HG03095 (cell line): ENCODE measurements at regions not wholly inside any gene's neighbourhood (a gene's known extent, or its start where the extent isn't known, plus 50 kb on each side); places are given as distances from the start of the nearest gene placed in this dataset.
"Not testable (repeated sequence)": the region's sequence is repeated elsewhere in the genome, so short reads cannot be mapped to it uniquely, and the experiment has no call there.

ENCODE experiments used
- ATAC-seq: cut with Tn5 transposase; IDR thresholded peaks from one replicate; pipeline ENCODE4 v1.9.1; 2021; ENCODE audit warnings: moderate library complexity; ENCODE audit not compliant: unreplicated experiment

DNA sequence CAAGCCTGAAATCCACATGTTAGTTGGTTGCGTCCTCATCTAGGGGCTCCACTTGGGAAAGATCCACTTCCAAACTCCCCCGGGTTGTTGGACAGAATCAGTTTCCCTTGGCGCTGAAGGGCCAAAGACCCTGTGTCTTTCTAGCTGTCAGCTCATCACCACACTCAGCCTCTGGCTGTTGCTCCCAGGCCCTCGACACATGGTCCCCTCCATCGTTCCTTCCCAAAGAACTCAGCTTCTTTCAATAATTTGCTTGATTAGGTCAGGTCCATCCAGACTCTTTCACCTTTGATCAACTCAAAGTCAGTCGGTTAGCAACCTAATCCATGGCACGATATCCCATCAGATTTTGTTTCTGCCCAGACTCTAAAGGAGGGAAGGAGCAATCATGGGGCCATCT, 254.8 kb upstream of the SULF2 start:
- no peak for ATAC-seq

DNA sequence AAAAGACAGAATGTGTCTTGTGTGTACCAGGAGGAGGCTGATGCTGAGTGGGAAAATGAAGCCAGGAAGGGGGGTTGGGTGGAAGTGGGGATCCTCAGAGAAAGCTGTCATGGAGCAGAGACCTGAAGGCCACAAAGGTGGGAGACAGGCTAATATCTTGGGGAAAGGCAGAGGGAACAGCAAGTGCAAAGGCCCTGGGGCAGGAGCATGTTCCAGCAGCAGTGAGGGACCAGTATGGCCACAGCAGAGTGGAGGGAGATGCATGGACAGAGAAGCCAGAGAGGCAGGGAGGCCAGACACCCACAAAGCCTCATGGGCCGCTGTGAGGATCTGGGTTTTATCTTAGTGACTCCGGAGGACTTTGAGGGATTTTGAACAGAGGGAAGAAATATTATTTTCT, 254.2 kb upstream of the SULF2 start:
- no peak for ATAC-seq

DNA sequence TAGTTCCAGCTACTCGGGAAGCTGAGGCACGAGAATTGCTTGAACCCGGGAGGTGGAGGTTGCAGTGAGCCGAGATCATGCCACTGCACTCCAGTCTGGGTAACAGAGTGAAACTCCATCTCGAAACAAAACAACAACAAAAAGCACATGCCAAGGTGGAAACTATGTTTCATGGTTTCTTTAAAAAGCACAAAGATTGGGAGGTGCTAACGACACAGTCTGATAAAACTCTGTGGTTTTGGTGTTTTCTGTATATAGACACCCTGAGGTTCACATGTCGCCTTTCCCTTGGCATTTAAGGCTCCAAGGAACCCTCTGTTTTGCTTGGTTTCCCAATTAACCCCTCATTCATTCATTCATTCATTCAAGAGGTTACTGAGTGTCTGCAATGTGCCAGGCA, 253.4 kb upstream of the SULF2 start:
- ATAC-seq: no peak

DNA sequence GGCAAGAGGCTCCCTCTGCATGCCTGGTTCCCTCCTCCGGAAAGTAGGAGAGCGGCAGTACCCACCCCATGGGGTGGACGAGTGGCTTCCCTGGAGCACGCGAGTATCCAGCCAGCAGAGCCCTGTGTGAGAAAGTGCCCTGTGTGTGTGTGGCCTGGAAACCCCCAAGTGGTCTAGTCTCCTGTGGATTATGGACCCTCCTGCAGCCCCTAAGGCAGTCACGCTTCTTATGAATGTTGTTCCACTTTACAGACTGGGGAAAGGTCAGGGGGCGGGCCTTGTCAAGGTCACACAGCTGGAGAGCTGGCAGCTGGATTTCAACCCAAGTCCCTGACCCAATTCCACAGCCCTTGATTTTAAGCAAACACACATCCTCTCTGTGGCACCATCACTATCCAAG, 252.5 kb upstream of the SULF2 start:
- ATAC-seq: not testable (repeated sequence)

DNA sequence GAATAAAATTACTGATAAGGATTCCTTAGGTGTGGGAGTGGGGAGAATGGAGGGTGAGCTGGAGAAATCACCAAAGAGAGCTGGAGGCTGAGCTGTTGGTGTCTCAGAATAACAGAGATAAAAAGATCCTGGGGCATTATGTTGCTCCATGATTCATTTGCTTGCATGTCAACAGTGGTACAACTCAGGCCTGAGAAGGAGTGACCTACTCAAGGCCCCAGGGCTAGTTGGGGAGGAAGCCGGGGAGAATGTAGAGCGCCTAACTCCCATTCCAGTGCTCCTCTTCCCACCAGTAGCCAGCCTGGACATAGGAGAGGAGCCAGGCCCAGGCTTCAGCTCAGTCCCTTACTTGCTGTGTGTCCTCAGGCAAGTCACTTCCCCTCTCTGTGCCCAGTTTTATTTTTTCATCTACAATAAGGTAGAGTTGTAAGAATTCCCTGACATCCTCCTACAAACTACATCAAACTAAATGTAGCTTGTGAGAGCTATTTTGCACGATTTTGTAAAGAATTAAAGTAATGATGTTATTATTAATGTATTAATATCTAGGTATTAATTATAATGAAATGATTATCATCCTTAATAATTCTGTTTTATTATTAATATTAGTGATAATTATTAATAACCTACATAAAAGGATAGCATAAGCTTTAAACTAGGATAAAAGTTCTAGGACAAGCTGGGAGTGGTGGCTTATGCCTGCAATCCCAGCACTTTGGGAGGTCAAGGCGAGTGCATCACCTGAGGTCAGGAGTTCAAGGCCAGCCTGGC, 250.9 kb upstream of the SULF2 start:
- no peak for ATAC-seq

DNA sequence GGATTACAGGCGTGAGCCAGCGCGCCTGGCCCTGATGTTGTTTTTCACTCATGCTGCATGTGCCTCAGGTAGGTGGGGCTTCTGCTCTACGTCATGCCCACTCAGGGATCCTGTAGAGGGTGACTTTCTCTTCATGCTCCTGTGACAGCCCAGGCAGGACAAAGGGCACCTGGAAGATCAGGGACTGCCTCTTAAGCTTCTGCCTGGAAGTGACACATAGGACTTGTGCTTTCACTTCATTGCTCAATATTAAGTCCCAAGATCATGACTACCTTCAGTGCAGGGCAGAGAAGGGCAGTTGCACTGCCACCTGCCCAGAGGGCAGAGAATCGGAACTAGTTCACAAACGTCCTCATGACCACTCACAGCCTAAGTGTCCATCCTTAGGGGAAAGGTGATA, 249.5 kb upstream of the SULF2 start:
- ATAC-seq: no peak

DNA sequence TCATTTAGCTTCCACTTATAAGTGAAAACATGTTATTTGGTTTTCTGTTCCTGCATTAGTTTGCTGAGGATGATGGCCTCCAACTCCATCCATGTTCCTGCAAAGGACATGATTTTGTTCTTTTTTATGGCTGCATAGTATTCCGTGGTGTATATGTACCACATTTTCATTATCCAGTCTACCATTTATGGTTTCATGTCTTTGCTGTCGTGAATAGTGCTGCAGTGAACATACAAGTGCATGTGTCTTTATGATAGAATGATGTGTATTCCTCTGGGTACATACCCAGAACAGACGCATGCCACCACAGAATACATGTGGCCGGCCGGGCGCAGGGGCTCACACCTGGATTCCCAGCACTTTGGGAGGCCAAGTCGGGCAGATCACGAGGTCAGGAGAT, 247.7 kb upstream of the SULF2 start:
- ATAC-seq: not testable (repeated sequence)

DNA sequence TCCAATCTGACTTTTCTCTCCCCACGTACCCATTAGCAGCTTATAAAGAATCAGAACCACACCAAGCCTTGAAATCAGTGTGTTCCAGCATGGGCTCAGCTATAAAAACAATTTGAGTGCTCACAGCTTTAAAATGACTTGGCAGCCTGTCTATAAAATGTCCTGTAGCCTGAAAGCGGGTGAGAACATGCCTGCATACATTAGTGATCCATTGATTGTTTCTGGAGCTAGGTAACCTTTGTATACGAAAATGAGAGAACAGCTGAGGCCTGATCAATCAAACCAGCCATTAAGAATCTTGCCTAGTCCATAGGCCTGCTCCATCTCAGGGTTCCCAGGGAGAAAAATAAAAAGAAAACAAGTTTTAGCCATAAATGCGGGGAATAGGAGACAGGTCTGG, 245.8 kb upstream of the SULF2 start:
- no peak for ATAC-seq

DNA sequence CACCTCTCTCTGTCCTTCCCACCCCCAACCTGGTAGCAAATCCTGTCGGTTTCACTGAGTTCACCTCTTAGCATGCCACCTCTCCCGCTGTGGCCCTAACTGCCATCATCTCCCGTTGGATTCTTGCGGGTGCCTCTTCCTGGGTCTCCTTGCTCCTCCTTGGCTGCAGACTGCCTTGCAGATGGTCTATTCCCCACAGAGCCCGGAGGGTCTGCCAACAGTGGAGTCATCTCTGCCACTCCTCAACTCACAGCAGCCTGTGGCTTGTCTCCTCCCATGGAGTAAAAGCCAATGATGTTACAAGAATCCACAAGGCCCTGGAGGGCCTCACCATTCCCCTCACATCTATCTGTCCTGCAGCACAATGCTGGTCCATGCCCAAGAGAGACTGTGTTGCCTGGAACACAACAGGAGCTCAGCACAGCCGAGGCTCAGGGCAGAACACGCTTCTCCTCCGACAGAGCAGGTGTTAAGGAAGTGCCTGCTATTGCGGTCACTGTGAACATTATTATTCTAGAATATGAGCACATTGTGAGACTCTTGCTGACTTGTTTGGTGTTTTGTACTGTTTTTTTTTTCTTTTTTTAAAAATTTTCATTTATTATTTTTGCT, 241.8 kb upstream of the SULF2 start:
- no peak for ATAC-seq

DNA sequence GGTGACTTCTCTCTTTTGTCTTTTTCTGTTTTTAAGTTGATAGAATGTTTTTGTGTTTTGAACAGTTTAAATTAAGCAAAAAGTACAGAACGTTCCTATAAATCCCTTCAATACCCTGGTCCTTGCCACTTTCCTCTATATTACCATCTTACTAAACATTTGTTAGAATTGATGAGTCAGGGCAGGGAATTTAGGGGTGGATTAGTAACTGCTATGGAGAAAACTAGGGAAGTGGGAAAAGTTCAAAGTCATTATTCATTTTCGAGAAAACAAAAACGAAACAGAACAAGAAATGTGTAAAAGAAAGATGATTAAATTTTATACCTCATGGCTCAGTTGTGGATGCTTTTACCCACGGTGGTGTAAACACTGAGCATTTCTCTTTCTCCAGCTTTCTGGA, 240.4 kb upstream of the SULF2 start:
- no peak for ATAC-seq

DNA sequence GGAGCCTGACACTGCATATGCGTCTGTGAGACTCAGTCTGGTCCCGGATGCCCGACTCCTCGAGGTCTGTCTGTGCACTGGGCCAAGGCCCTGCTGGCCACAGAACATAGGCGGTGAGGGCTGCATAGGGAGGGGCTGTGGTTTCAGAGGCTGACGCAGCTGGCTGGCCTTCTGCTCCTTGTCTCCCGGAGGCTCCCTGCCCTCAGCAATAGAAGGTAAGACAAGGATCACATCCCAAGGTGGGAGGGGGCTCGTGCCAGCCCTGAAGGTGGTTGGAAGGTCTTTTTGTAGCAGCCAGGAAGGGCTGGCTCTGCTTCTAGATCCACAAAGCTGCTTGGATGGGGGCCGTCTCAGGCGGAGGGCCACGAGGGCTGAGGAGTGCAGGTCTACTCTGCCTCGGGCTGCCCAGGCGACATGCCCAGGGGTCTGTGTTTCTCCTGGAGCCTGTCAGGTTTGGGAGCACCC, 239.8 kb upstream of the SULF2 start:
- ATAC-seq: no peak

DNA sequence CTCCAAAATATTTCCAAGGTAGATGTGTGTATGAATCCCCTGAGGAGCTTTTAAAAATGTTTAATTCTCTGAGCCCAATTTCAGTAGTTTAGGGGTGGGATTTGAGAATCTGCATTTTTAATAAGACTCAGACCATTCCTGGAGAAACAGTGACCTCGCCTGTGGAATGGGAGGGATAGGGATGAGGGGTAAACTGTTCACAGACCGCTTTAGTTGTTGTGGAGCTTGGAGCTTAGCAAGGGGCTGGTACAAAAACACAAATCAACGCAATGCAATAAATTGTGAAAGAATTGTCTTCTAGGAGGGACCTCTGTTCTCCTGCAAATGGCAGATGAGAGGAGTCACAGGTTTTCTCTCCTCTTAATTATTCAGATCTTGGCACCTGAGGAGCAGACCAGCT, 239.3 kb upstream of the SULF2 start:
- ATAC-seq: no peak

DNA sequence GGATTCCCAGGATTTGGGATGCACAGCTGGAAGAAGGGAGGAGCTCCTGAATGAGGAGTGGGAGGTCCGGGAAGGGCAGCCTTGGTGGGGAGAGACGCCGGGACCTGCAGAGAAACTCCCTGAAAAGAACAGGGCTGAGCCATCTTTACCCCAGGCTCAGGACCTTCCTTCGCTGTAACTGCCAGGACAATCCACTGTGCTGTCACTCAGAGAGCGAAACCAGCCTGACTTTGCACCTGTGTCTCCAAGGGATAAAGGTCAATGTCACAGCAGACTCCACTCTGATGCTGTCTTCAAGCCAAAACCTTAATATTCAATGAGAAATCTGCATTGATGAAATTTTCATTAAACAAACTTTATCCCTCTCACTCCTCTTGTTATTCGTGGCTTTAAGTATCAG, 235.4 kb upstream of the SULF2 start:
- ATAC-seq: not testable (repeated sequence)

DNA sequence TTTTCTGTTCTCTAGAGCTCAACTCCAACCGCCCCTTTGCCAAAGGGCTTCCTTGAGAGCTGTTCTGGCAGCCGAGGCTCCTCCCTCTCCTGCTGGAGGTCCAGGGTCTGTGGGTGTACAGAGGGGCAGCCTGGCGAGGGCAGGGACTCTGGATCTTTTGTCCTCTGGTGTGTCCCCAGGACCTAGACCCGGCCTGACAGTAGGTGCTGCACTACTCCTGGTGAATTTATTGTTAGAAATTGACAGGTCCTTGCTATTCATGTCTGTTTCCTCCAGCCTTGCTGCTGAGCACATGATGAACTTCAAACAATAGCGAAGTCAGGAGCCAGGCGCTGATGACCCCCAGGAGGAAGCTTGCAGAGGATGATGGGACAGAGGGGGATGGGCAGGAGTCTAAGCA, 234.7 kb upstream of the SULF2 start:
- ATAC-seq: no peak

DNA sequence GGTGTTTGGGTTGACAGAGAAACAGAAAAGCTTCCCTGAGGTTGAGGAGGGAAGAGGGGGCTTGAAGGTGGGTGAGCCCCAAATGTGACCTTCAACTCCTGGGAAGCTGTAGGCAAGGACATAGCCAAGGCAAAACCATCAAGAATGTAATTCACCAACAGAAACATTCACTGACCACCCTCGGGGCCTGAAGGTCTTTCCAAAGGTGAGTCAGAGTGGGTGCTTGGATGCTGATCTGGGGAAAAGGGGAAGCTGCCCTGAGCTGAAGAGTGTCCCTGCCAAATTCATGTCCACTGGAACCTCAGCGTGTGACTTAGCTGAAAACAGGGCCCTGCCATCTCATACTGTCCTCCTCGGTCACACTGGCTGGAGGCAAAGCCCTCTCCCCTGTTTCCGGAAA, 234.2 kb upstream of the SULF2 start:
- ATAC-seq: no peak

DNA sequence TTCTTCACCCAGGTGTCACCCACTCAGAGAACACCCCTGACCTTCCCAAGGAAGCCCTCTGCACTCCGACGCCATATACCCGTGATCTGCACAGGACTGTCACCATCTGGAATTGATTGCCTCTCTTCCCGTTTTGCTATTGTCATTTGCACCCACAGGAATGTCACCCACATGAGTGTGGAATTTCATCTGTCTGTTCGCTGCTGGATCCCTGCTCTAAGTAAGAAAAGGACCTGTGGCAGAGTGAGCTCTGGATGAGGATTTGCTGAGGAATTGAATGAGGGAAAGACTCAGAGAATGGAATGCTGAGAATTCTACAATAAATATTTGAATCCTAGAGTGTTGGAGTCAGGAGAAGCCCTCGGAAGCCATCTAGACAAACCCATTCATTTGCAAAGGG, 233.6 kb upstream of the SULF2 start:
- ATAC-seq: not testable (repeated sequence)

DNA sequence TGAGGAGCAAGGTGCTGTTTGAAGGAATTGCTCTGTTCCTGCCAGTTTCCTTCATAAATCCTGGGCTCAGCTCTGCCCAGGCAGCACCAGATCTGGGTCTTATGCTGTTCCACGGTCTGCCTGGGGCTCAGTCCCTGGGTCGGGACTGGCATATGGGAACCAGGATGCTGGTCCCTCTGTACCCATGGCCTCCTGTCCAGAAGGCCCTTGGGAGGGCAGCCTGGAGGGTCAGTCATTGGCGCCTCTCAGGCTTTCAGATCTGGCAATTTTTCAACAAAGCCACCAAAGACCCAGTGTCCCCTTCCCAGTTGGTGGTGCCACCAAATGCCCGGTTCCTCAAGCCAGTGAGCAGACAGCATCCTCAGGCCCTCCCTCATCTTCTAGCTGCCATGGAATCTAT, 232.7 kb upstream of the SULF2 start:
- no peak for ATAC-seq

DNA sequence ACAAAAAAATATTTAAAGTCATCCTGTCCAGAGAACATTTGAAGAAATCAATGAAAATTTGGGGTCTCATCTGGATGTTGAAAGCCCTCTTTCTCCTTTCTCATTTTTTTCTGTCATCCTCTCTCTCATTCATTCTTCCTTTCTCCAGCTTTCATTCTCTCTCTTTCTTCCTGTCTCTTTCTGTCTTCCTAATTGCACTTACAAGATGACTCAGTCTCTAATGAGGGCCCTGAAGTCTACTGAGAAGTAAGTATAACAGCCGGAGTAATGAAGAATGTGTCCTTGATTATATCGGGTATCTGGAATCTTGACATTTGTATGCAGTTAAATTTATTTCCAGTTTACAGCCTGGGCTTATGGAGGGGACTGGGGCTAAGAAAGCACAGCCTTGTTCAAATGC, 232.2 kb upstream of the SULF2 start:
- no peak for ATAC-seq

DNA sequence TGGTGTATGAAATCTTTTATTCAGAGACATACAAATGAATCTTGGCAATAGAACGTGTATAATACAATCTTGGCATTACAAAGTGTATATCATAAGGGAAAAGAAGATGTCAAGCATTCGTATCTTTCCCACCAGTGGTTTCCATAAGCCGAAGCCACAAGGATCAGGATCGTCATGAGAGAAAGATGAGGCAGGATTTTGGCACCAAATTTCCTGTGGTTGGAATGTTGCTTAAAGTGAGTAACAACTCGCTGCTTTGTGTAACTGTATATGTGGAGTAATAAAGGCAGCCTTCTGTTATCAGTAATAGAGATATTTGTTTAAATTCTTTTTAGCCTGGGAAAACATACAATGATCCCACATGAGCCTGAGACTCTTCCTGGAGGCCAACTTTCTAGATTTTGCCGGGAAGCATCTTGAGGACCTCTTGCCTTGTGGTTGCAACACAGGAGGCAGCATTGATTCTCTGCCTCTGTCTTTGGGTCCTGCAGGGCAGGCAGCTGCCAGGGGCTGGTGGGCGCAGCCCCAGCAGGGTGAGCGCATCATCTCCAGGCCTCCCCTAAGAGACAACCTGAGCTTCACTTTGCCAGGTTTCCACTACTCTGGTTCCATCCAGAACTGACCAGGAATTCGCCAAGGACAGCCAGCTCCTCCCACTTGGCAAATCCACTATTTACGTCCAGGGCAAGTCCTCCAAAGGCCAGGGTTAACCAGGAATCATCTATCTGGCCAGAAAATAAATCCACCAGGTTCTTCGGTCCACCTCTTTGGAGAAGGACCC, 230.9 kb upstream of the SULF2 start:
- no peak for ATAC-seq

DNA sequence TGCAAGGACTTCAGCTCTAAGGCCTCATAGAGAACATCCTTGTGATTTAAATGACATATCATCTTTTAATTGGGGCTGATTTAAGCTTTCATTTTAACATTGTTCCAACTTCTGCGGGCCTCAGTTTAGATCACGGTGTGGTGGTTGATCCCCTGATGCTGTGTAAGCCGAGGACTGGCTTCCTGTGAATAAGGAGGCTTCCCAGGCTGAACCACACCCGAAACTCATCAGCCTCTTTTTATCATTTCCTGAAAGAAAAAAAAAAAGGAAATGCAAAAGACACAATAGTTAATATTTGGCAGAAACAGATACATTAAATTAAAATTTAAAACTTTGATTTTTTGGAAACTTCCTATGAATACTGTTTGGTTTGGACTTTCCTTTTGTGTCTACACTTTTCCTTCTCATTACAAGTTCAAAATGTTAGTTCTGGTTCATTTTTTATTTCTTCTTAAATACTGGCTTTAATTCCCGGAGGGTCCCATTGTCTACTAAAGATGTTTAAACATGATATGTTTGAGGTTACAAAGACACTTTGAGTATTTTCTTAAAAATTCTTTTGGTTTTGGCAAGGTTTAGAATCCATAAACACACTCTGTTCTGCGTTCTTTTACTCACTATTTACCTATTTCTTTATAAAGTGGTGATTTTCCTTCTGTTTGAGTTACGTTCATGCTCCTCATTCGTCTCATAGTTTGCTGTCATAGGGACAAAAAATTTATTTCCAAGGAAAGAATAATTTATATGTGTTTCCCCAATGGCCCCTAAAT, 230.0 kb upstream of the SULF2 start:
- no peak for ATAC-seq

DNA sequence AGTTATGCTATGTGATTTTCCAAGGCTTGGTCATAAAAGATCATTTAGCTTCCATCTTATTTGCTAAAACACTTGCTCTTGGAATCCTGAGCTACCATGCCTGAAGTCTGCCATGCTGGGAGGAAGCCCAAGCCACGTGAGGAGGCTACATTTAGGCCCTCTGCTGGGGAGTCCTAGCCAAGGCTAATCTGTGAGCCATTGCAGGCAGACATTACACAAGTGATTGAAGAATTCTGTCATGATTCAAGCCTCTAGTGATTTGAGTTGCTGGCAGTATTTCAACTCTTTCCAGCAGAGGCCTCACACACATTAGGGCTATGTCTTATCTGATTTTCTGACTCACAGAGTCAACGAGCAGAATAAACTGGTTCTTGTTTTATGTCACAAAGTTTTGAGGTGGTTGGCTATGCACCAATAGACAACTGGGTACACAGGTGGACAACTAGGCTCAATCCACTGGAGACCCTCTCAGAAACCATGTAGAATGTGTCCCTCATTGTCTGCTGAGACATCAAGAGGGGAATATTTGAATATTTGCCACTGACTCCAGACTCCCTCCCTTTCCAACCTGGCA, 227.2 kb upstream of the SULF2 start:
- no peak for ATAC-seq
